ENCODE measurements at regions not wholly inside any gene's neighbourhood (a gene's known extent, or its start where the extent isn't known, plus 50 kb on each side); places are given as distances from the start of the nearest gene placed in this dataset.

DNA sequence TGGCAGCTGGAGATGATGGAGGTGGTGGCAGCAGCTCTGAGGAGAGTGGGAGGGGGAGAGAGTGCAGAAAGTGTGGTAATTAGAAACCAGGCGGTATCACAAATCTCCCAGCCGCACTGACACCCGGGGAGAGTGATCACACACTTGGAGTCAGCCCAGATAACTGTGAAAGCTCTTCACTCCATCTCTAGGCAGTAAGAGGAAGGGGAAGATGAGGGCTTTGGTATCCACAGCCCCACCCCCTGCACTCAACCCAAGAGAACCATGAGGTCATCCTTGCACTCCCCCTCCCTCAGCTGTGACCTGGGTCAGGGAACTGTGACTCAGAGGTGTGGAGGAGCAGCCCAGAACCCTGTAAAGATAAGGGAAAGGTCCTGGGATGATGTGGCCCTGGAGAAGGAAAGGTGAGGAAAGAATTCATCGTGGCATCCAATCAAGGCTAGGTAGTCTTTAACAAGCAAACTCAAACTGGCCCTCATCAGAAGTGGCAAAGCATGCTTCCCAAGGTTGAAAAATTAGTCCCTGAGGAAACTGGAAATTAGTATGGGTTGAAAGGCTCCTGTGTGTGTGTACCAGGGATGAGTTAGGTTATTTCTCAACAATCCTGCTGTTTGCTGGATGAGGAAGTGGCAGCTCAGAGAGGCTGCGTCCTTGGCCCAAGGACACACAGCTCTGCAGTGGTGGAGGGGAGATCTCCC lies 111.0 kb upstream of the LHX5 start (continued):
- TF ChIP-seq HOXA7 (CRISPR knock-in tag; IDR thresholded peaks at IDR 0.05; ENCODE audit: borderline replicate concordance), result no peak
- TF ChIP-seq, protein P1, sequence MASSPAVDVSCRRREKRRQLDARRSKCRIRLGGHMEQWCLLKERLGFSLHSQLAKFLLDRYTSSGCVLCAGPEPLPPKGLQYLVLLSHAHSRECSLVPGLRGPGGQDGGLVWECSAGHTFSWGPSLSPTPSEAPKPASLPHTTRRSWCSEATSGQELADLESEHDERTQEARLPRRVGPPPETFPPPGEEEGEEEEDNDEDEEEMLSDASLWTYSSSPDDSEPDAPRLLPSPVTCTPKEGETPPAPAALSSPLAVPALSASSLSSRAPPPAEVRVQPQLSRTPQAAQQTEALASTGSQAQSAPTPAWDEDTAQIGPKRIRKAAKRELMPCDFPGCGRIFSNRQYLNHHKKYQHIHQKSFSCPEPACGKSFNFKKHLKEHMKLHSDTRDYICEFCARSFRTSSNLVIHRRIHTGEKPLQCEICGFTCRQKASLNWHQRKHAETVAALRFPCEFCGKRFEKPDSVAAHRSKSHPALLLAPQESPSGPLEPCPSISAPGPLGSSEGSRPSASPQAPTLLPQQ (tag by site-specific recombination; IDR thresholded peaks at IDR 0.05), result 0 out of 2 replicates have a peak, but pooled peaks have one; percentile 31
- TF ChIP-seq, protein P2, sequence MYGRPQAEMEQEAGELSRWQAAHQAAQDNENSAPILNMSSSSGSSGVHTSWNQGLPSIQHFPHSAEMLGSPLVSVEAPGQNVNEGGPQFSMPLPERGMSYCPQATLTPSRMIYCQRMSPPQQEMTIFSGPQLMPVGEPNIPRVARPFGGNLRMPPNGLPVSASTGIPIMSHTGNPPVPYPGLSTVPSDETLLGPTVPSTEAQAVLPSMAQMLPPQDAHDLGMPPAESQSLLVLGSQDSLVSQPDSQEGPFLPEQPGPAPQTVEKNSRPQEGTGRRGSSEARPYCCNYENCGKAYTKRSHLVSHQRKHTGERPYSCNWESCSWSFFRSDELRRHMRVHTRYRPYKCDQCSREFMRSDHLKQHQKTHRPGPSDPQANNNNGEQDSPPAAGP (tag by site-specific recombination; IDR thresholded peaks at IDR 0.05), result 0 out of 2 replicates have a peak, but pooled peaks have one; percentile 27
- TF ChIP-seq ZNF473 (tag by site-specific recombination; IDR thresholded peaks at IDR 0.05), result no peak
- TF ChIP-seq ZBTB48 (tag by site-specific recombination; IDR thresholded peaks at IDR 0.05), result peak; percentile 47; the same call in 1 of the 2 replicates
- peak; percentile 47 for TF ChIP-seq GLIS2 (tag by site-specific recombination; IDR thresholded peaks at IDR 0.05)
- no peak for TF ChIP-seq ZNF174 (tag by site-specific recombination; IDR thresholded peaks at IDR 0.05)
- TF ChIP-seq, protein P3, sequence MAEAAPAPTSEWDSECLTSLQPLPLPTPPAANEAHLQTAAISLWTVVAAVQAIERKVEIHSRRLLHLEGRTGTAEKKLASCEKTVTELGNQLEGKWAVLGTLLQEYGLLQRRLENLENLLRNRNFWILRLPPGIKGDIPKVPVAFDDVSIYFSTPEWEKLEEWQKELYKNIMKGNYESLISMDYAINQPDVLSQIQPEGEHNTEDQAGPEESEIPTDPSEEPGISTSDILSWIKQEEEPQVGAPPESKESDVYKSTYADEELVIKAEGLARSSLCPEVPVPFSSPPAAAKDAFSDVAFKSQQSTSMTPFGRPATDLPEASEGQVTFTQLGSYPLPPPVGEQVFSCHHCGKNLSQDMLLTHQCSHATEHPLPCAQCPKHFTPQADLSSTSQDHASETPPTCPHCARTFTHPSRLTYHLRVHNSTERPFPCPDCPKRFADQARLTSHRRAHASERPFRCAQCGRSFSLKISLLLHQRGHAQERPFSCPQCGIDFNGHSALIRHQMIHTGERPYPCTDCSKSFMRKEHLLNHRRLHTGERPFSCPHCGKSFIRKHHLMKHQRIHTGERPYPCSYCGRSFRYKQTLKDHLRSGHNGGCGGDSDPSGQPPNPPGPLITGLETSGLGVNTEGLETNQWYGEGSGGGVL (tag by site-specific recombination; IDR thresholded peaks at IDR 0.05), result peak; percentile 82
- no peak for TF ChIP-seq ZNF626 (tag by site-specific recombination; IDR thresholded peaks at IDR 0.05)
- no peak for TF ChIP-seq GLI4 (tag by site-specific recombination; IDR thresholded peaks at IDR 0.05)
- peak; percentile 29; the same call in 1 of the 2 replicates for TF ChIP-seq SP7 (tag by site-specific recombination; IDR thresholded peaks at IDR 0.05)
- peak; percentile 14; the same call in 1 of the 2 replicates for TF ChIP-seq ZNF394 (tag by site-specific recombination; IDR thresholded peaks at IDR 0.05; ENCODE audit: borderline replicate concordance)

DNA sequence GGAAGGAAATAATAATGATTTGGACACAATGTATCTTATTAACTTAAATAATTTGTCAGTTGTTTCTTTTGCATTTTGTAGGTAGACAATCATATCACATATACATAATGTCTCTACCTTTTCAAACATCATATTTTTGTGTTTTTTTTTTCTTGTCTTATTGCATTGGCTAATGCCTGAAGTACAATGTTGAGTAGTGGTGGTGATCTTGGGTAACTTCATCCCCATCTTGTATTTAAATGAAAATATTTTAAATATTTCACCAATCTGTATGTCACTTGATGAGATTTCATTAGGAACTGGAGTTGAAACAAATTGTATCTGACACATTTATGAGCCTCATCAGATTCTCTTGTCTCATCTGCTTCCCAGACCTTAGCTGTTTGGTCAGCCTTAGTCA lies 109.7 kb upstream of the LHX5 start:
- no peak overlapping the region for H3K27ac ChIP-seq (ENCODE audit: extremely low read depth, low read depth, low read length)
- CTCF ChIA-PET, result interaction anchor here (1.5 kb wide), 1 partner anchor 119 kb away, joined by 4 read pairs; no protein-coding TSS in a partner anchor
- POLR2A ChIA-PET, result no interaction called here
- H3K9me3 ChIP-seq (ENCODE audit: control insufficient read depth, insufficient read depth, low read depth, low read length), result no peaks in the 10 kb centered on the region
- TF ChIP-seq, protein P4, sequence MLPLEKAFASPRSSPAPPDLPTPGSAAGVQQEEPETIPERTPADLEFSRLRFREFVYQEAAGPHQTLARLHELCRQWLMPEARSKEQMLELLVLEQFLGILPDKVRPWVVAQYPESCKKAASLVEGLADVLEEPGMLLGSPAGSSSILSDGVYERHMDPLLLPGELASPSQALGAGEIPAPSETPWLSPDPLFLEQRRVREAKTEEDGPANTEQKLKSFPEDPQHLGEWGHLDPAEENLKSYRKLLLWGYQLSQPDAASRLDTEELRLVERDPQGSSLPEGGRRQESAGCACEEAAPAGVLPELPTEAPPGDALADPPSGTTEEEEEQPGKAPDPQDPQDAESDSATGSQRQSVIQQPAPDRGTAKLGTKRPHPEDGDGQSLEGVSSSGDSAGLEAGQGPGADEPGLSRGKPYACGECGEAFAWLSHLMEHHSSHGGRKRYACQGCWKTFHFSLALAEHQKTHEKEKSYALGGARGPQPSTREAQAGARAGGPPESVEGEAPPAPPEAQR (tag by site-specific recombination; IDR thresholded peaks at IDR 0.05), result no peak
- peak; percentile 90 for TF ChIP-seq SETDB1 (IDR thresholded peaks at IDR 0.05; ENCODE audit: insufficient read length, low read length)
- no peak overlapping the region for H3K4me3 ChIP-seq (ENCODE audit: low read depth, low read length)
- no peaks in the 10 kb centered on the region for H3K4me1 ChIP-seq (ENCODE audit: control insufficient read depth, insufficient read depth, low read length)
- no peaks in the 10 kb centered on the region for H3K36me3 ChIP-seq (ENCODE audit: control insufficient read depth in 2 of 2, insufficient read depth in 1 of 2, low read length in 2 of 2)

DNA sequence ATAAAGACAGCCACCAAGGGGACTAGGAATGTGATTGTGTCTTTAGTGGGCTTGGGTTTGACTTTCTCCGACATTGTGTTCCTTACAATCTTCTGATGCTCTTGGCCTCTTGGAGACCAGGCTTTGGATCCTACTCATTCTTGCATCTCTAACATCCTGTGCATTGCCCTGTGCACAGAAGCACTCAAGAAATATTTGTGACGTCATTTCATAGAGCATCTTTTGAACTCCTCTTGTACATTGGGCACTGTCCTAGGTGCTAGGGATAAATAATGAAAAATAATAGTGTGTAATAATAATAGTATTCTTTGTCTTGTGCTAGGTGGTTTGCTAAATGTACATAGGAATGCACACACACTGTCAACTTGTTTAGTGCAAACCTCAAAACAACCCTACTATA lies 108.8 kb upstream of the LHX5 start:
- POLR2A ChIA-PET, result no interaction called here
- no peak for TF ChIP-seq ZNF585B (tag by site-specific recombination; IDR thresholded peaks at IDR 0.05)
- no peak for TF ChIP-seq MZF1 (tag by site-specific recombination; IDR thresholded peaks at IDR 0.05; ENCODE audit: borderline replicate concordance)
- TF ChIP-seq, protein P5, sequence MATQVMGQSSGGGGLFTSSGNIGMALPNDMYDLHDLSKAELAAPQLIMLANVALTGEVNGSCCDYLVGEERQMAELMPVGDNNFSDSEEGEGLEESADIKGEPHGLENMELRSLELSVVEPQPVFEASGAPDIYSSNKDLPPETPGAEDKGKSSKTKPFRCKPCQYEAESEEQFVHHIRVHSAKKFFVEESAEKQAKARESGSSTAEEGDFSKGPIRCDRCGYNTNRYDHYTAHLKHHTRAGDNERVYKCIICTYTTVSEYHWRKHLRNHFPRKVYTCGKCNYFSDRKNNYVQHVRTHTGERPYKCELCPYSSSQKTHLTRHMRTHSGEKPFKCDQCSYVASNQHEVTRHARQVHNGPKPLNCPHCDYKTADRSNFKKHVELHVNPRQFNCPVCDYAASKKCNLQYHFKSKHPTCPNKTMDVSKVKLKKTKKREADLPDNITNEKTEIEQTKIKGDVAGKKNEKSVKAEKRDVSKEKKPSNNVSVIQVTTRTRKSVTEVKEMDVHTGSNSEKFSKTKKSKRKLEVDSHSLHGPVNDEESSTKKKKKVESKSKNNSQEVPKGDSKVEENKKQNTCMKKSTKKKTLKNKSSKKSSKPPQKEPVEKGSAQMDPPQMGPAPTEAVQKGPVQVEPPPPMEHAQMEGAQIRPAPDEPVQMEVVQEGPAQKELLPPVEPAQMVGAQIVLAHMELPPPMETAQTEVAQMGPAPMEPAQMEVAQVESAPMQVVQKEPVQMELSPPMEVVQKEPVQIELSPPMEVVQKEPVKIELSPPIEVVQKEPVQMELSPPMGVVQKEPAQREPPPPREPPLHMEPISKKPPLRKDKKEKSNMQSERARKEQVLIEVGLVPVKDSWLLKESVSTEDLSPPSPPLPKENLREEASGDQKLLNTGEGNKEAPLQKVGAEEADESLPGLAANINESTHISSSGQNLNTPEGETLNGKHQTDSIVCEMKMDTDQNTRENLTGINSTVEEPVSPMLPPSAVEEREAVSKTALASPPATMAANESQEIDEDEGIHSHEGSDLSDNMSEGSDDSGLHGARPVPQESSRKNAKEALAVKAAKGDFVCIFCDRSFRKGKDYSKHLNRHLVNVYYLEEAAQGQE (tag by site-specific recombination; IDR thresholded peaks at IDR 0.05), result 0 out of 2 replicates have a peak, but pooled peaks have one; percentile 26
- CTCF ChIA-PET, result no interaction called here

More for the DNA sequence above, 108.8 kb upstream of the LHX5 start:
- H3K27ac ChIP-seq (ENCODE audit: extremely low read depth, low read depth, low read length), result no peak overlapping the region
- no peak overlapping the region for H3K4me3 ChIP-seq (ENCODE audit: low read depth, low read length)
- H3K9me3 ChIP-seq (ENCODE audit: control insufficient read depth, insufficient read depth, low read depth, low read length), result no peaks in the 10 kb centered on the region
- H3K4me1 ChIP-seq (ENCODE audit: control insufficient read depth, insufficient read depth, low read length), result no peaks in the 10 kb centered on the region
- H3K36me3 ChIP-seq (ENCODE audit: control insufficient read depth in 2 of 2, insufficient read depth in 1 of 2, low read length in 2 of 2), result no peaks in the 10 kb centered on the region

Measured in HEK293 (cell line).